GM21529 (cell line): ENCODE measurements at regions not wholly inside any gene's neighbourhood (a gene's known extent, or its start where the extent isn't known, plus 50 kb on each side); places are given as distances from the start of the nearest gene placed in this dataset.

ENCODE experiments used
- ATAC-seq: cut with Tn5 transposase; IDR thresholded peaks from one replicate; pipeline ENCODE4 v1.9.1; 2021; ENCODE audit not compliant: unreplicated experiment

GRCh38 chr18:76771192-76771799 lies 51.1 kb upstream of the ZNF236 start:
- no peak for ATAC-seq

GRCh38 chr18:76767954-76768353 lies 54.4 kb upstream of the ZNF236 start:
- ATAC-seq, result no peak

GRCh38 chr18:76766429-76766828 lies 55.9 kb upstream of the ZNF236 start:
- ATAC-seq, result no peak

GRCh38 chr18:76765649-76766048 lies 56.7 kb upstream of the ZNF236 start:
- ATAC-seq, result no peak

- ATAC-seq, result no peak
Observed at GRCh38 chr18:76764291-76764901, 58.0 kb upstream of the ZNF236 start.

GRCh38 chr18:76759056-76759455 lies 63.3 kb upstream of the ZNF236 start:
- ATAC-seq, result no peak

GRCh38 chr18:76757925-76758324 lies 64.4 kb upstream of the ZNF236 start:
- no peak for ATAC-seq

GRCh38 chr18:76757335-76757734 lies 65.0 kb upstream of the ZNF236 start:
- no peak for ATAC-seq

GRCh38 chr18:76756531-76757253 lies 65.7 kb upstream of the ZNF236 start:
- no peak for ATAC-seq

- ATAC-seq, result no peak
Observed at GRCh38 chr18:76754351-76754750, 68.0 kb upstream of the ZNF236 start.

GRCh38 chr18:76752400-76752799 lies 70.0 kb upstream of the ZNF236 start:
- ATAC-seq, result no peak

- no peak for ATAC-seq
Observed at GRCh38 chr18:76750917-76751890, 71.2 kb upstream of the ZNF236 start.

GRCh38 chr18:76750269-76750668 lies 72.1 kb upstream of the ZNF236 start:
- no peak for ATAC-seq

GRCh38 chr18:76747676-76748075 lies 74.7 kb upstream of the ZNF236 start:
- no peak for ATAC-seq

GRCh38 chr18:76741346-76741745 lies 81.0 kb upstream of the ZNF236 start:
- no peak for ATAC-seq

- ATAC-seq, result no peak
Observed at GRCh38 chr18:76736309-76736708, 86.0 kb upstream of the ZNF236 start.

GRCh38 chr18:76730901-76731300 lies 91.5 kb upstream of the ZNF236 start:
- ATAC-seq, result no peak

GRCh38 chr18:76727589-76727988 lies 94.8 kb upstream of the ZNF236 start:
- no peak for ATAC-seq

GRCh38 chr18:76725445-76725844 lies 96.9 kb upstream of the ZNF236 start:
- ATAC-seq, result peak; percentile 46

- no peak for ATAC-seq
Observed at GRCh38 chr18:76722224-76723061, 99.9 kb upstream of the ZNF236 start.
